Kidney (tissue), 13 donors: ENCODE measurements at regions not wholly inside any gene's neighbourhood (a gene's known extent, or its start where the extent isn't known, plus 50 kb on each side); places are given as distances from the start of the nearest gene placed in this dataset.

Source experiments
- DNase-seq, 5 donors: peaks; one replicate each; pipeline ENCODE4 v3.0.0-alpha.2; 2013 to 2020
- FAIRE-seq: peaks from 2 replicates; lab custom pipeline; 2012; peaks lifted over from hg19 to GRCh38; lab: Jason Lieb, UNC
- H3K27ac ChIP-seq, 2 donors: one replicate each; pipeline ENCODE4 v1.7.0; 2013; ENCODE audit warnings: low read depth in 2 of 2, low read length in 2 of 2, inconsistent platforms in 1 of 2
- H3K27me3 ChIP-seq: one replicate; pipeline ENCODE4 v1.7.1; 2013; ENCODE audit warnings: low read length, inconsistent platforms; ENCODE audit not compliant: control insufficient read depth, insufficient read depth
- H3K36me3 ChIP-seq, 3 donors: one replicate each; pipeline versions ENCODE4 v1.7.0 to v1.7.1; 2013; ENCODE audit warnings: low read length in 3 of 3, control low read depth in 1 of 3, inconsistent platforms in 1 of 3; ENCODE audit not compliant: insufficient read depth in 3 of 3, control insufficient read depth in 2 of 3
- H3K4me1 ChIP-seq, 3 donors: one replicate each; pipeline versions ENCODE4 v1.7.0 to v1.7.1; 2013; ENCODE audit warnings: low read length in 3 of 3, inconsistent platforms in 1 of 3, low read depth in 1 of 3; ENCODE audit not compliant: control insufficient read depth in 2 of 3, insufficient read depth in 2 of 3
- H3K4me3 ChIP-seq, 3 donors: one replicate each; pipeline versions ENCODE4 v1.7.0 to v1.8.1; 2013; ENCODE audit warnings: low read length in 3 of 3, control low read depth in 1 of 3, inconsistent platforms in 1 of 3
- H3K9ac ChIP-seq, 3 donors: one replicate each; pipeline versions ENCODE4 v1.7.0 to v1.7.1; 2013; ENCODE audit warnings: low read length in 3 of 3, control low read depth in 1 of 3, inconsistent platforms in 1 of 3
- H3K9me3 ChIP-seq, 3 donors: one replicate each; pipeline versions ENCODE4 v1.7.0 to v1.7.1; 2013; ENCODE audit warnings: low read length in 3 of 3, control low read depth in 1 of 3, inconsistent platforms in 1 of 3; ENCODE audit not compliant: control insufficient read depth in 2 of 3, insufficient read depth in 1 of 3
- CTCF ChIP-seq: IDR thresholded peaks from 3 replicates; pipeline ENCODE4 v1.5.1; 2012; ENCODE audit warnings: mild to moderate bottlenecking, moderate library complexity, borderline replicate concordance; ENCODE audit not compliant: insufficient read depth; ENCODE audit errors: extremely low read depth
- intact Hi-C: fragments of 100-400 bp; cut with DNase I; formaldehyde crosslinking; loops from one replicate; pipeline ENCODE4 v1.11.1; 2022
- donor health status: control.
- donor health status: control.
- donor health status: control.
- donor health status: control.
- donor health status: control.
- donor health status: DM: yes; HTN: yes; CAD: no.
- donor health status: Normal renal cell carcinoma (clear cell type).

- no peak for FAIRE-seq
- H3K9ac ChIP-seq, result no peak overlapping the region
- H3K4me3 ChIP-seq, result no peak overlapping the region
- no peak overlapping the region for H3K27ac ChIP-seq
- no peaks in the 10 kb centered on the region for H3K9me3 ChIP-seq
- no peak for DNase-seq
- H3K27me3 ChIP-seq, result no peaks in the 10 kb centered on the region
- intact Hi-C loops, result no loop called here
- H3K4me1 ChIP-seq, result no peaks in the 10 kb centered on the region
- no peaks in the 10 kb centered on the region for H3K36me3 ChIP-seq
- TF ChIP-seq CTCF, result no peak
Measured at GRCh38 chr5:147154809-147155208, 80.0 kb upstream of the STK32A start.

DNA sequence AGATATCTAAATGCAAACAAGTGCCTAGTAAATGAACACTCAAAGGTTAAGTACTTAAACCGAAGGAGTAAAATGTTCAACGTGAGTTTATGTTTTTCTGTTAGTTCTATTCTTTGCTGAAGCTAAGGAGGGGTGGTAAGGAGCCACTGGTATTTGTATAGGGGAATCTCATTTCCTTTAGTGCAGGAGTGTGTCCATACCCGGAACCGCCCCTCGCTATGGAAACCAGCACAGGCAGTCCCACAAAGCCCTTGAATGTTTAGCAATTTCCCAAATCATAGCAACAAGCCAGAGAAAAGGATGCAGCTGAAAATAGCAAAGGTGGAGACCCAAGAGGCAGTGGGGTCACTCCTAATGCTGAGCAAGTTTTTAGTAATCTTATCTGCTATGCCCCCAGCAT is 78.8 kb upstream of the STK32A start:
- H3K36me3 ChIP-seq, result no peaks in the 10 kb centered on the region
- H3K9ac ChIP-seq, result no peak overlapping the region
- H3K4me1 ChIP-seq, result no peaks in the 10 kb centered on the region
- intact Hi-C loops, result no loop called here
- H3K27me3 ChIP-seq, result no peaks in the 10 kb centered on the region
- FAIRE-seq (no peak), DNase-seq (no peak)
- H3K27ac ChIP-seq, result no peak overlapping the region
- H3K9me3 ChIP-seq, result no peaks in the 10 kb centered on the region
- no peak overlapping the region for H3K4me3 ChIP-seq
- TF ChIP-seq CTCF, result no peak

- DNase-seq, result no peak
- intact Hi-C loops, result no loop called here
Measured at GRCh38 chr5:147160902-147161700, 73.7 kb upstream of the STK32A start.

More at GRCh38 chr5:147160902-147161700, 73.7 kb upstream of the STK32A start:
- no peak for TF ChIP-seq CTCF
- no peaks in the 10 kb centered on the region for H3K9me3 ChIP-seq
- no peaks in the 10 kb centered on the region for H3K36me3 ChIP-seq
- no peak overlapping the region for H3K4me3 ChIP-seq
- no peaks in the 10 kb centered on the region for H3K27me3 ChIP-seq
- no peaks in the 10 kb centered on the region for H3K4me1 ChIP-seq
- no peak for FAIRE-seq
- no peak overlapping the region for H3K9ac ChIP-seq
- no peak overlapping the region for H3K27ac ChIP-seq
